H1 (cell line): ENCODE measurements at regions not wholly inside any gene's neighbourhood (a gene's known extent, or its start where the extent isn't known, plus 50 kb on each side); places are given as distances from the start of the nearest gene placed in this dataset.

Source experiments
- CTCF ChIA-PET: fragments of 300-600 bp; sonication (Branson Sonifier 250); formaldehyde crosslinking; loops from one replicate; lab custom pipeline; 2021; ENCODE audit not compliant: partially characterized antibody; lab: Charles Lee
- POLR2A ChIA-PET: fragments of 300-600 bp; sonication (Branson Sonifier 250); formaldehyde crosslinking; loops from one replicate; lab custom pipeline; 2021; ENCODE audit warnings: inconsistent platforms; ENCODE audit not compliant: partially characterized antibody; lab: Charles Lee
- DNase-seq, 2 experiments: peaks; one replicate each; pipeline versions ENCODE4 v3.0.0 to v3.0.0-alpha.2; 2010 to 2022; ENCODE audit warnings: low spot score in 2 of 2, low read depth in 1 of 2, mixed read lengths in 1 of 2
- FAIRE-seq: peaks from 2 replicates; lab custom pipeline; 2011; peaks lifted over from hg19 to GRCh38; lab: Jason Lieb, UNC
- H2AFZ ChIP-seq: 2 replicates; pipeline ENCODE4 v1.8.1; 2012; ENCODE audit warnings: low read length, inconsistent platforms
- H2AK5ac ChIP-seq: 2 replicates; pipeline ENCODE4 v1.6.1; 2013; ENCODE audit warnings: low read depth, low read length
- H2BK120ac ChIP-seq: replicated peaks from 2 replicates; pipeline ENCODE3; 2013; ENCODE audit warnings: low read depth, low read length, inconsistent platforms
- H2BK12ac ChIP-seq: 2 replicates; pipeline ENCODE4 v1.6.1; 2013; ENCODE audit warnings: low read depth, low read length
- H2BK15ac ChIP-seq: 2 replicates; pipeline ENCODE4 v1.6.1; 2013; ENCODE audit warnings: low read length
- H2BK20ac ChIP-seq: 2 replicates; pipeline ENCODE4 v1.6.1; 2013; ENCODE audit warnings: low read length
- H2BK5ac ChIP-seq: 2 replicates; pipeline ENCODE4 v1.6.1; 2013; ENCODE audit warnings: low read depth, low read length
- H3K14ac ChIP-seq: 2 replicates; pipeline ENCODE4 v1.6.1; 2013; ENCODE audit warnings: inconsistent platforms; ENCODE audit not compliant: insufficient read length
- H3K18ac ChIP-seq: 2 replicates; pipeline ENCODE4 v1.6.1; 2013; ENCODE audit warnings: low read length; ENCODE audit errors: extremely low read depth
- H3K23ac ChIP-seq: 2 replicates; pipeline ENCODE4 v1.6.1; 2013; ENCODE audit warnings: inconsistent platforms; ENCODE audit not compliant: insufficient read length
- H3K23me2 ChIP-seq: 2 replicates; pipeline ENCODE4 v1.6.1; 2013; ENCODE audit warnings: low read depth, low read length
- H3K27ac ChIP-seq: 2 replicates; pipeline ENCODE4 v1.6.1; 2011; ENCODE audit warnings: low read depth, low read length, inconsistent platforms
- H3K27me3 ChIP-seq, 4 experiments: replicated peaks in 1 of 4; 1 replicate in 1 of 4; 2 replicates in 3 of 4; pipeline versions ENCODE4 v1.6.1 to v1.8.1; 2011 to 2013; ENCODE audit warnings: low read length in 3 of 4, mild to moderate bottlenecking in 3 of 4, inconsistent platforms in 2 of 4, mixed read lengths in 2 of 4, moderate library complexity in 1 of 4; ENCODE audit not compliant: control insufficient read depth in 3 of 4, insufficient read depth in 3 of 4; ENCODE audit errors: extremely low read depth in 1 of 4
- H3K36me3 ChIP-seq, 4 experiments: 2 replicates each; pipeline versions ENCODE4 v1.6.1 to v1.8.1; 2011 to 2013; ENCODE audit warnings: mild to moderate bottlenecking in 4 of 4, low read length in 3 of 4, moderate library complexity in 2 of 4, control low read depth in 1 of 4, inconsistent platforms in 1 of 4; ENCODE audit not compliant: insufficient read depth in 4 of 4, control insufficient read depth in 2 of 4
- H3K4ac ChIP-seq: replicated peaks from 2 replicates; pipeline ENCODE3; 2013; ENCODE audit warnings: low read length, low read depth, mixed read lengths, inconsistent platforms; ENCODE audit not compliant: insufficient read length
- H3K4me1 ChIP-seq, 4 experiments: replicated peaks in 1 of 4; 1 replicate in 1 of 4; 2 replicates in 3 of 4; pipeline versions ENCODE4 v1.6.1 to v1.8.1; 2011 to 2013; ENCODE audit warnings: low read length in 3 of 4, inconsistent platforms in 2 of 4, mixed read lengths in 1 of 4; ENCODE audit not compliant: insufficient read depth in 4 of 4, control insufficient read depth in 3 of 4
- H3K4me2 ChIP-seq, 2 experiments: 2 replicates each; pipeline versions ENCODE4 v1.6.1 to v1.8.1; 2011 to 2013; ENCODE audit warnings: low read depth in 2 of 2, low read length in 2 of 2, control low read depth in 1 of 2, inconsistent platforms in 1 of 2, mild to moderate bottlenecking in 1 of 2; ENCODE audit not compliant: insufficient read depth in 1 of 2
- H3K4me3 ChIP-seq, 4 experiments: fragments of 200-600, 300-600 bp in 1 of 4; sonication (generic), shearing (Covaris generic), sonication (Bioruptor Twin) in 1 of 4; 2 replicates each; pipeline versions ENCODE4 v1.5.1 to v1.8.1; 2011 to 2016; ENCODE audit warnings: low read length in 4 of 4, low read depth in 3 of 4, control low read depth in 2 of 4, inconsistent platforms in 2 of 4, mild to moderate bottlenecking in 2 of 4, mixed read lengths in 1 of 4, moderate library complexity in 1 of 4; ENCODE audit not compliant: insufficient read depth in 2 of 4; ENCODE audit errors: extremely low read depth in 1 of 4
- H3K56ac ChIP-seq: replicated peaks from 2 replicates; pipeline ENCODE3; 2013; ENCODE audit warnings: low read depth, mild to moderate bottlenecking, mixed read lengths, low read length, inconsistent platforms; ENCODE audit not compliant: insufficient read length
- H3K79me1 ChIP-seq: 2 replicates; pipeline ENCODE4 v1.6.1; 2013; ENCODE audit warnings: low read depth, low read length, control low read depth
- H3K79me2 ChIP-seq, 2 experiments: 2 replicates each; pipeline versions ENCODE4 v1.6.1 to v1.8.1; 2012 to 2013; ENCODE audit warnings: low read length in 2 of 2, mild to moderate bottlenecking in 2 of 2, inconsistent platforms in 1 of 2; ENCODE audit not compliant: insufficient read depth in 2 of 2, control insufficient read depth in 1 of 2
- H3K9ac ChIP-seq, 4 experiments: replicated peaks in 1 of 4; 1 replicate in 1 of 4; 2 replicates in 3 of 4; pipeline versions ENCODE4 v1.6.1 to v1.8.1; 2011 to 2013; ENCODE audit warnings: low read depth in 3 of 4, low read length in 3 of 4, control low read depth in 2 of 4, mild to moderate bottlenecking in 2 of 4, moderate library complexity in 2 of 4, inconsistent platforms in 1 of 4; ENCODE audit errors: extremely low read depth in 1 of 4
- H3K9me3 ChIP-seq, 2 experiments: 2 replicates each; pipeline versions ENCODE4 v1.6.1 to v1.8.1; 2012 to 2013; ENCODE audit warnings: mild to moderate bottlenecking in 2 of 2, moderate library complexity in 2 of 2, control low read depth in 1 of 2, inconsistent platforms in 1 of 2, low read depth in 1 of 2, low read length in 1 of 2, mixed read lengths in 1 of 2; ENCODE audit not compliant: insufficient read depth in 2 of 2
- H4K20me1 ChIP-seq, 2 experiments: replicated peaks in 1 of 2; 2 replicates each; pipeline versions ENCODE3 to v1.8.1; 2011 to 2013; ENCODE audit warnings: inconsistent platforms in 2 of 2, low read length in 2 of 2, mild to moderate bottlenecking in 1 of 2; ENCODE audit not compliant: insufficient read depth in 2 of 2, control insufficient read depth in 1 of 2
- H4K5ac ChIP-seq: 2 replicates; pipeline ENCODE4 v1.6.1; 2013; ENCODE audit warnings: low read length, low read depth, mixed read lengths, inconsistent platforms; ENCODE audit not compliant: insufficient read length
- H4K8ac ChIP-seq: 2 replicates; pipeline ENCODE4 v1.8.0; 2013; ENCODE audit warnings: mild to moderate bottlenecking, moderate library complexity, low read length, inconsistent platforms; ENCODE audit not compliant: insufficient read depth; ENCODE audit errors: extremely low read depth
- H4K91ac ChIP-seq: replicated peaks from 2 replicates; pipeline ENCODE3; 2013; ENCODE audit warnings: low read length, mixed read lengths, inconsistent platforms; ENCODE audit not compliant: insufficient read length
- ASH2L ChIP-seq: fragments of 200-600, 300-600 bp; sonication (generic); IDR thresholded peaks from one replicate; pipeline ENCODE4 v1.7.1; 2017; ENCODE audit warnings: low read length
- CREB1 ChIP-seq: IDR thresholded peaks from 2 replicates; pipeline ENCODE4 v1.6.1; 2012; ENCODE audit warnings: inconsistent platforms
- EP300 ChIP-seq, 2 experiments: IDR thresholded peaks; 1 replicate in 1 of 2; 2 replicates in 1 of 2; pipeline ENCODE4 v1.6.1; 2011 to 2012; ENCODE audit warnings: low read depth in 2 of 2, low read length in 2 of 2, mild to moderate bottlenecking in 2 of 2, borderline replicate concordance in 1 of 2, inconsistent platforms in 1 of 2, moderate library complexity in 1 of 2
- JUND ChIP-seq: IDR thresholded peaks from 2 replicates; pipeline ENCODE4 v1.6.1; 2011; ENCODE audit warnings: mild to moderate bottlenecking, improper control_type of control experiment, low read length
- NRF1 ChIP-seq: IDR thresholded peaks from 2 replicates; pipeline ENCODE4 v1.6.1; 2011; ENCODE audit warnings: mild to moderate bottlenecking, low read depth, low read length, improper control_type of control experiment
- SAP30 ChIP-seq: fragments of 300-600 bp; sonication (generic); IDR thresholded peaks from 2 replicates; pipeline ENCODE4 v1.7.1; 2012; ENCODE audit warnings: low read length, moderate library complexity, mild to moderate bottlenecking, inconsistent platforms; ENCODE audit not compliant: insufficient read depth, insufficient replicate concordance
- YY1 ChIP-seq: IDR thresholded peaks from 2 replicates; pipeline ENCODE4 v1.6.1; 2011; ENCODE audit warnings: low read depth, mild to moderate bottlenecking, low read length
- WGBS, 2 experiments: shearing (Covaris generic) in 1 of 2; methylation state at CpG; one replicate each; pipeline versions ENCODE4 v1.1.6 to v1.1.7; 2013 to 2015; ENCODE audit warnings: low lambda C conversion rate in 2 of 2, mixed read lengths in 2 of 2, inconsistent platforms in 1 of 2, low coverage in 1 of 2, missing lambda C conversion rate in 1 of 2; ENCODE audit not compliant: insufficient replicate concordance in 2 of 2, insufficient coverage in 1 of 2, insufficient read length in 1 of 2; ENCODE audit errors: extremely low coverage in 1 of 2, missing lambda C conversion rate in 1 of 2; 5-methylcytosine and 5-hydroxymethylcytosine counted together

DNA sequence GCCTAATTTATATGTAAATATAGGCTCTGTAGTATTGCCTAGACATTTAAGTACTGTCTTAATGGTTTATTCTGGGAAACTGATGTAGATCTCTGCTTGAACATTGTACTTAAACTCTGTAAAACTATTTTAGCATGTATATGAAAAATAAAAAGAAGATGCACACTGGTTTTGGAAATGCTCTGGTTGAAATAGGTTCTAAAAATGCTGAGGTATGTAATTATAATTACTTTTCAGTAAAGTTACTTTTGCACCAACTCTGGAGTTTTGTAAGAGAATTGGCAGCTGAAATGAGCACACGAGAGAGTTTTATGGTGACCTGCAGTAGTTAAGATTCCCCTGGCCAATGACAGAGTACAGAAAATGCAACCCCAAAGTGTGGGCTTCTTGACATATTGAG is 353.9 kb downstream of the ATP23 start:
- POLR2A ChIA-PET, result no interaction called here
- Histone ChIP-seq H3K4me2 (no peak overlapping the region), H3K23me2 (no peaks in the 10 kb centered on the region), H3K36me3 (no peaks in the 10 kb centered on the region), H3K4me1 (no peaks in the 10 kb centered on the region; a peak in 1 of 7 replicates), H3K4ac (no peak overlapping the region), H3K79me1 (no peaks in the 10 kb centered on the region), H3K79me2 (no peaks in the 10 kb centered on the region), H2BK12ac (no peak overlapping the region), H3K27me3 (no peaks in the 10 kb centered on the region), H4K5ac (no peak overlapping the region), H4K91ac (no peak overlapping the region), H3K27ac (no peak overlapping the region), H2AFZ (no peak overlapping the region), H3K18ac (no peak overlapping the region), H4K20me1 (no peaks in the 10 kb centered on the region), H3K56ac (no peak overlapping the region), H3K23ac (no peak overlapping the region), H4K8ac (no peak overlapping the region), H3K14ac (no peak overlapping the region), H3K4me3 (no peak overlapping the region), H2AK5ac (no peak overlapping the region), H3K9ac (no peak overlapping the region), H2BK5ac (no peak overlapping the region), H2BK15ac (no peak overlapping the region), H3K9me3 (no peaks in the 10 kb centered on the region), H2BK120ac (no peak overlapping the region), H2BK20ac (no peak overlapping the region)
- FAIRE-seq, result no peak
- no peak for DNase-seq
- CTCF ChIA-PET, result no interaction called here
- WGBS, 2 experiments, result 86% methylated on average over 1 of the region's 1 CpG; no CpG with 5 or more reads in 1 of the 2 experiments
- no peak for TF ChIP-seq EP300 (IDR thresholded peaks at IDR 0.05; ENCODE audit: borderline replicate concordance in 1 of 2, low read depth in 2 of 2, low read length in 2 of 2)
- TF ChIP-seq NRF1, result no peak
- no peak for TF ChIP-seq YY1
- no peak for TF ChIP-seq SAP30
- TF ChIP-seq CREB1, result no peak
- TF ChIP-seq ASH2L, result no peak
- no peak for TF ChIP-seq JUND
